LNCaP clone FGC (cell line): ENCODE measurements at regions not wholly inside any gene's neighbourhood (a gene's known extent, or its start where the extent isn't known, plus 50 kb on each side); places are given as distances from the start of the nearest gene placed in this dataset.

Source experiments
- DNase-seq: peaks from one replicate; pipeline ENCODE4 v3.0.0-alpha.2; 2011; ENCODE audit warnings: low read depth
- H3K4me3 ChIP-seq: 2 replicates; pipeline ENCODE4 v1.5.1; 2011; ENCODE audit warnings: mild to moderate bottlenecking, low read depth, low read length, control low read depth
- TF ChIP-seq, protein P1 (sequence below): IDR thresholded peaks from 2 replicates; pipeline ENCODE4 v1.5.1; 2012; ENCODE audit warnings: mild to moderate bottlenecking; ENCODE audit not compliant: control insufficient read depth, insufficient read depth; ENCODE audit errors: extremely low read depth

DNA sequence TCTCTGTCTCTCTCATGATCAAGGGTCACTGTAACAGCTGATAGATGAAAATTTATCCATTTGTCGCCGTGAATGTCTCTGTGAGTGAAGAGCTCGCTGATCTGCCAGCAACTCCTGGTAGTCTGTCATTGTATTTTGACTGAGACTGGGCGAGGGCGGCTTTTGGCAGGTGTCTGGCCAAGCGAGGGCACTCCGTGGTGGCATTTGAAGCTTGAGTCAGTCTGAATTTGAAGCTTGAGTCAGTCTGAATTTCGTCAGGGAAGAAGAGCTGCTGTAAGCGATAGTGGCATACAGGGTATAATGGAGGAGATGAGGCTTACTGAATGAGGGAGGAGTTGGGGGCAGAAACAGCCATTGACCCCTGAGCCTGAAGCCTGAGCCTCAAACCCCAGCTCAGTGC is 56.8 kb upstream of the FAM181A start:
- H3K4me3 ChIP-seq, result no peak overlapping the region
- TF ChIP-seq, protein P1, sequence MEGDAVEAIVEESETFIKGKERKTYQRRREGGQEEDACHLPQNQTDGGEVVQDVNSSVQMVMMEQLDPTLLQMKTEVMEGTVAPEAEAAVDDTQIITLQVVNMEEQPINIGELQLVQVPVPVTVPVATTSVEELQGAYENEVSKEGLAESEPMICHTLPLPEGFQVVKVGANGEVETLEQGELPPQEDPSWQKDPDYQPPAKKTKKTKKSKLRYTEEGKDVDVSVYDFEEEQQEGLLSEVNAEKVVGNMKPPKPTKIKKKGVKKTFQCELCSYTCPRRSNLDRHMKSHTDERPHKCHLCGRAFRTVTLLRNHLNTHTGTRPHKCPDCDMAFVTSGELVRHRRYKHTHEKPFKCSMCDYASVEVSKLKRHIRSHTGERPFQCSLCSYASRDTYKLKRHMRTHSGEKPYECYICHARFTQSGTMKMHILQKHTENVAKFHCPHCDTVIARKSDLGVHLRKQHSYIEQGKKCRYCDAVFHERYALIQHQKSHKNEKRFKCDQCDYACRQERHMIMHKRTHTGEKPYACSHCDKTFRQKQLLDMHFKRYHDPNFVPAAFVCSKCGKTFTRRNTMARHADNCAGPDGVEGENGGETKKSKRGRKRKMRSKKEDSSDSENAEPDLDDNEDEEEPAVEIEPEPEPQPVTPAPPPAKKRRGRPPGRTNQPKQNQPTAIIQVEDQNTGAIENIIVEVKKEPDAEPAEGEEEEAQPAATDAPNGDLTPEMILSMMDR, result no peak
- DNase-seq, result no peak

GRCh38 chr14:93869427-93869826 is 57.7 kb upstream of the FAM181A start:
- H3K4me3 ChIP-seq, result no peak overlapping the region
- no peak for DNase-seq

DNA sequence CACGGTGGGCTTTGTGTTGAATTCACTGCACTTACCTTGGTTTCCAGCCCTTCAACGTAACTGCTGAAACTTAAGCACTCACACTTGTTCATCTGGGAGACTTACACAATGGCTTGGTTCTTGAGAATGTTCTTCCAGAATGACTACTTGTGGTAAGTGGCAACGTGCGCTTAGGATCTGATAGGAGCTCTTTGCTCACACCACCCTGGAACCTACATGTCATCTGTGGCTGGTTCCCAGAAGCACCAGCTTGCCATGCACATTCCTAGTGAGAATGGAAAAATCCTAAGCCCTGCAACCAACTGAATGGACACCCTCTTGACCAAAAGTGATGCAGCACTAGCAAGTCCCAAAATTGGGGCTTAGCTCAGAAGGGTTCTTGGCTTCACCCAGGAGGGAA is 59.0 kb upstream of the FAM181A start:
- TF ChIP-seq, protein P1, result no peak
- DNase-seq, result no peak
- H3K4me3 ChIP-seq, result no peak overlapping the region

More at GRCh38 chr14:93869427-93869826, 57.7 kb upstream of the FAM181A start:
- TF ChIP-seq, protein P1, result no peak

DNA sequence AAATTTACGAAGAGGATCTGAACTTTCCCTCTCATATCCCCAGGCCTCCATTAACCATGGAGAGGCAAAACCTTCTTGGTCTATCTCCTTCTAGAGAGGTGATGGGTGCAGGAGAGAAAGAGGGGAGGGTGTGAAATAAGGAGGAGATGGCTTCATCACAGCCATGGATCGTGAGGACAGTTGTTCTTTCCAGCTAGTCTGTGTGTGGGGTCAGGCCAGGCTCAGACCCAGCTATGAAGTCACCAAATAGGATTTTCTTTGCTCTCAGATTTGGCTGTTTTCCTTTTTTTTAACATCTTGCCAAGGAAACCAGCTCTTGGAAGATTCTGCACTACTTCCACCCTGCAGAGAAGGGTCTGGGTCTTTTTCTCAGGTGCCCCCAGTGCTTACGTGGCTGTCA is 64.9 kb upstream of the FAM181A start:
- TF ChIP-seq, protein P1, result no peak
- no peak for DNase-seq
- no peak overlapping the region for H3K4me3 ChIP-seq

- H3K4me3 ChIP-seq, result no peak overlapping the region
- DNase-seq, result no peak
- TF ChIP-seq, protein P1, result no peak
Observed at GRCh38 chr14:93861836-93862235, 65.3 kb upstream of the FAM181A start.

DNA sequence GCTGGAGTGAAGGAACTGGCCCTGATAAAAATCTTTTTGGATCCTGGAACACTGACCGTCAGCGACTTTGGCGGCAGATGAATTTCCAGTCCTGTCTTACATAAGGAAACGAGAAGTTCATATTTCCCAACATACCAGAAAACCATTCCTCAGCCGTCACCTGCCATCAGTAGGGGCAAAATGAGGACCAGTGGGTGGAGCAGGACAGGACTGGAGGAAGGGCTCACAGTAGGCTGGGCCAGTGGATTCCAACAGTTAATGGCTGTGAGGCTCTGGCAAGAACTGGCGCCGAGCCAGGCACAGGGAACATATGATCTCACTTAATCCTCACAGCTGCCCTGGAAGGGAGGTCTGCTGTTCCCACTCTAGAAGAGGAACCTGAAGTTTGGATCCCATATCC is 67.2 kb upstream of the FAM181A start:
- H3K4me3 ChIP-seq, result no peak overlapping the region
- DNase-seq, result peak; percentile 25
- TF ChIP-seq, protein P1, result no peak

GRCh38 chr14:93858896-93859295 is 68.2 kb upstream of the FAM181A start:
- no peak for DNase-seq
- H3K4me3 ChIP-seq, result no peak overlapping the region
- TF ChIP-seq, protein P1, result no peak
